ENCODE measurements at regions not wholly inside any gene's neighbourhood (a gene's known extent, or its start where the extent isn't known, plus 50 kb on each side); places are given as distances from the start of the nearest gene placed in this dataset.

DNA sequence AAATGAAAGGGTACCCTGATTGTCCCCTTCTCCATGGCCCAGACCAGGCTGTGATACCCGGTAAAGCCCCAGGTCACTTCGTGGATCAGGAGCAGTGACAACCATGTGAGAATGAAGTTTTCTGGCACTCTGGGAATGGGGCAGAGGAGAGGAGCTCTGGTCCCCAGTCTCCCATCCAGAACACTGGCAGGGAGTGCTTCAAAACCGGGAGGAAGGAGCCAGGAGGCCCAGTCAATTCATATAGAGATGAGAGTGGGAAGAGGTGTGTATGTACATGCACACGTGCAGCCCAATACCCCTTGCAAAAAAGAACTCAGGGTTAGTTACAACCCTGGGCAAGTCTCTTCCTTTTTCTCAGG lies 101.4 kb upstream of the TLE3 start:
- no CpG with 5 or more reads among the region's 4 CpGs for WGBS (ENCODE audit: extremely low coverage, insufficient read length, low lambda C conversion rate)

More for the DNA sequence above, 101.4 kb upstream of the TLE3 start:
- no peak for DNase-seq
- no peak overlapping the region for H3K9ac ChIP-seq (ENCODE audit: extremely low read depth, insufficient read length, low read length)
- no peak overlapping the region for H2AK5ac ChIP-seq (ENCODE audit: insufficient read length, low read length)
- H4K91ac ChIP-seq (ENCODE audit: insufficient read length, low read depth, low read length) = no peak overlapping the region
- no peaks in the 10 kb centered on the region; a peak in 1 of 5 replicates for H3K9me3 Mint-ChIP-seq
- no peak overlapping the region for H3K14ac ChIP-seq (ENCODE audit: insufficient read depth, low read length)
- H2BK12ac ChIP-seq (ENCODE audit: insufficient read length, low read depth, low read length) = no peak overlapping the region
- H3K27ac ChIP-seq (ENCODE audit: insufficient read length, low read depth, low read length) = no peak overlapping the region
- H3K36me3 Mint-ChIP-seq (ENCODE audit: insufficient read depth in 1 of 3, low read depth in 3 of 3) = no peaks in the 10 kb centered on the region; a peak in 1 of 7 replicates
- H3T11ph ChIP-seq (ENCODE audit: low read length) = no peak overlapping the region
- H4K5ac ChIP-seq (ENCODE audit: insufficient read length, low read depth, low read length) = no peak overlapping the region
- H2BK15ac ChIP-seq (ENCODE audit: low read depth, low read length) = no peak overlapping the region
- H4K8ac ChIP-seq (replicated peaks; ENCODE audit: insufficient read length, low read depth, low read length) = no peak overlapping the region
- no peak overlapping the region for H3K18ac ChIP-seq (ENCODE audit: insufficient read length, low read depth, low read length)
- no peak overlapping the region for H2BK5ac ChIP-seq (ENCODE audit: insufficient read length, low read length)
- TF ChIP-seq, protein P1, sequence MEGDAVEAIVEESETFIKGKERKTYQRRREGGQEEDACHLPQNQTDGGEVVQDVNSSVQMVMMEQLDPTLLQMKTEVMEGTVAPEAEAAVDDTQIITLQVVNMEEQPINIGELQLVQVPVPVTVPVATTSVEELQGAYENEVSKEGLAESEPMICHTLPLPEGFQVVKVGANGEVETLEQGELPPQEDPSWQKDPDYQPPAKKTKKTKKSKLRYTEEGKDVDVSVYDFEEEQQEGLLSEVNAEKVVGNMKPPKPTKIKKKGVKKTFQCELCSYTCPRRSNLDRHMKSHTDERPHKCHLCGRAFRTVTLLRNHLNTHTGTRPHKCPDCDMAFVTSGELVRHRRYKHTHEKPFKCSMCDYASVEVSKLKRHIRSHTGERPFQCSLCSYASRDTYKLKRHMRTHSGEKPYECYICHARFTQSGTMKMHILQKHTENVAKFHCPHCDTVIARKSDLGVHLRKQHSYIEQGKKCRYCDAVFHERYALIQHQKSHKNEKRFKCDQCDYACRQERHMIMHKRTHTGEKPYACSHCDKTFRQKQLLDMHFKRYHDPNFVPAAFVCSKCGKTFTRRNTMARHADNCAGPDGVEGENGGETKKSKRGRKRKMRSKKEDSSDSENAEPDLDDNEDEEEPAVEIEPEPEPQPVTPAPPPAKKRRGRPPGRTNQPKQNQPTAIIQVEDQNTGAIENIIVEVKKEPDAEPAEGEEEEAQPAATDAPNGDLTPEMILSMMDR (conservative IDR thresholded peaks at IDR 0.05) = no peak
- no peak overlapping the region for H3K27ac Mint-ChIP-seq
- no peak overlapping the region for H2AFZ ChIP-seq (ENCODE audit: low read length)
- H2BK120ac ChIP-seq (ENCODE audit: low read depth, low read length, poor library complexity, severe bottlenecking) = no peak overlapping the region
- H3K4me2 ChIP-seq (ENCODE audit: insufficient read depth, insufficient read length, low read length) = no peak overlapping the region
- no peak overlapping the region for H2BK20ac ChIP-seq (ENCODE audit: low read depth, low read length, poor library complexity, severe bottlenecking)
- no peaks in the 10 kb centered on the region for H3K79me1 ChIP-seq (ENCODE audit: insufficient read depth, low read depth, low read length, poor library complexity, severe bottlenecking)
- peaks cover 14% of the 10 kb centered on the region for H3K27me3 Mint-ChIP-seq (ENCODE audit: low read depth)
- peaks cover 2% of the 10 kb centered on the region; the same call in 1 of the 2 replicates for H3K4me1 ChIP-seq (ENCODE audit: insufficient read depth, low read length)
- H3K4me1 Mint-ChIP-seq = peaks cover 48 to 61% of the 10 kb centered on the region in 2 experiments
- H3K27me3 ChIP-seq (ENCODE audit: insufficient read depth, low read length) = no peaks in the 10 kb centered on the region
- H3K4ac ChIP-seq (ENCODE audit: low read depth, low read length) = no peak overlapping the region
- H3K56ac ChIP-seq (ENCODE audit: insufficient read length, low read depth, low read length) = no peak overlapping the region
- H3K4me3 Mint-ChIP-seq = no peak overlapping the region
- no peaks in the 10 kb centered on the region for H3K23me2 ChIP-seq (ENCODE audit: insufficient read length, low read depth, low read length, poor library complexity, severe bottlenecking)
- no peaks in the 10 kb centered on the region for H3K9me3 ChIP-seq (ENCODE audit: control insufficient read depth, low read depth, low read length)
- no peaks in the 10 kb centered on the region for H4K20me1 ChIP-seq (ENCODE audit: control insufficient read depth, insufficient read depth, insufficient read length)
- no peaks in the 10 kb centered on the region for H3K79me2 ChIP-seq (ENCODE audit: insufficient read depth, low read length)
- H3K23ac ChIP-seq (ENCODE audit: insufficient read length, low read depth, low read length) = no peak overlapping the region
